Peyer's patch (tissue), 4 donors: ENCODE measurements at regions not wholly inside any gene's neighbourhood (a gene's known extent, or its start where the extent isn't known, plus 50 kb on each side); places are given as distances from the start of the nearest gene placed in this dataset.
A peak's percentile ranks its signal among the peaks of the same experiment; 100 is the strongest.

Experiments
- CTCF ChIP-seq, 6 experiments: fragments of 450-650 bp in 4 of 6; fragments of 200-600 bp in 2 of 6; sonication (generic) in 1 of 6; IDR thresholded peaks; one replicate each; pipeline ENCODE4 v1.5.1; 2017 to 2019; ENCODE audit warnings: antibody characterized with exemption in 6 of 6, mild to moderate bottlenecking in 3 of 6, moderate library complexity in 1 of 6
- POLR2A ChIP-seq, 2 donors: fragments of 450-650 bp; IDR thresholded peaks; one replicate each; pipeline ENCODE4 v1.5.1; 2017; ENCODE audit warnings: antibody characterized with exemption in 2 of 2, mild to moderate bottlenecking in 2 of 2, moderate library complexity in 2 of 2

DNA sequence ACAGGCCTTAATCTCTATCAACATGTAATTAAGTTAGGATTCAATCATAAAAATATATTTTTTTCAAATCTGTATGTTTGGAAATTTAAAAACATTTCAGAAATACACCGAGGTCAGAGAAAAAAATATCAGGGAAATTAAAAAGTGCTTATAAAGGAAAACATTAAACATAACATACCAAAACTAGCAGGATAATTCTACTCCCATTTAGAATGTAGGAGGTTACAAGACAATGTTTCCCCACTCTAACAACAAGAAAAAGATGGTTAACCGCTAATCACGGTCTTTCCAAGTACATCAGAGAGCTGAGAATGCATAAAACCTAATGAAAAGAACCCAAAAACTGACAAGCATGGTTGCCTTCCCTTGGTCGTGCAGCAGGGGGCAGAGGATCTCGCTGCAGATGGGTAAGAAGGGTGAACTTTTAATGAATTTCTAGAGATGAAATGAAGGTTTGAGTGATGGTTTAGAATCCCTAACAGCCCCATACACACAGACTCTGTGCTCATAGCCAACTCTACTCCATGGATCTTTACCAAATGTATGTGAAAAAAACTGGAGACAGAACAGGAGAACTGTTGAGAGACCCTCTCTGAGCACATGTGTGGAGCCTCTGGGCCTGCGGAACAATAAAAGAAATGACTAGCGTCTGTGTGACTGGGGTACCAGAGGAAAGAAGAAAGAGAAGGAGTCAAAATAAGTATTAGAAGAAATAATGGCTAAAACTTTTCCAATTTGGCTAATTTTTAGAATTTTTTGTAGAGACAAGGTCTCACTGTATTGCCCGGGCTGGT is 51.3 kb upstream of the LSM14A start:
- TF ChIP-seq CTCF (IDR thresholded peaks at IDR 0.05) (peak in 4 of 6 experiments; percentile 47 to 53 (median 48)), POLR2A (IDR thresholded peaks at IDR 0.05) (no peak)
